MCF 10A (cell line): ENCODE measurements at regions not wholly inside any gene's neighbourhood (a gene's known extent, or its start where the extent isn't known, plus 50 kb on each side); places are given as distances from the start of the nearest gene placed in this dataset.
A peak's percentile ranks its signal among the peaks of the same experiment; 100 is the strongest.

ENCODE experiments used
- BruUV-seq: library from RNA; stranded (reverse); fragments of 400-500 nt; replicated peaks from 2 replicates; lab custom pipeline; 2021; lab: Mats Ljungman, UMichigan
- CTCF ChIA-PET: fragments of 300-600 bp; sonication (Branson Sonifier 250); formaldehyde crosslinking; extraction: SDS; loops from one replicate; lab custom pipeline; 2021; ENCODE audit warnings: antibody characterized with exemption, inconsistent platforms; lab: Yijun Ruan, JAX
- POLR2A ChIA-PET: fragments of 300-600, 350-650 bp; sonication (Branson Sonifier 250); formaldehyde crosslinking; extraction: SDS; loops from one replicate; lab custom pipeline; 2020; ENCODE audit warnings: antibody characterized with exemption, inconsistent platforms; lab: Yijun Ruan, JAX
- DNase-seq: peaks from one replicate; pipeline ENCODE4 v3.0.0-alpha.2; 2018; ENCODE audit not compliant: unreplicated experiment
- H3K27ac Mint-ChIP-seq: one replicate; pipeline ENCODE4 v1.8.0; 2022; ENCODE audit warnings: mild to moderate bottlenecking, low read depth, mixed read lengths; ENCODE audit not compliant: unreplicated experiment
- H3K27me3 Mint-ChIP-seq: one replicate; pipeline ENCODE4 v1.8.0; 2022; ENCODE audit warnings: mixed read lengths; ENCODE audit not compliant: insufficient read depth, unreplicated experiment
- H3K36me3 Mint-ChIP-seq: one replicate; pipeline ENCODE4 v1.8.0; 2022; ENCODE audit warnings: mild to moderate bottlenecking, moderate library complexity, mixed read lengths; ENCODE audit not compliant: insufficient read depth, unreplicated experiment
- H3K4me1 Mint-ChIP-seq: one replicate; pipeline ENCODE4 v1.8.0; 2022; ENCODE audit warnings: mixed read lengths; ENCODE audit not compliant: insufficient read depth, unreplicated experiment
- H3K4me3 Mint-ChIP-seq: one replicate; pipeline ENCODE4 v1.8.0; 2022; ENCODE audit warnings: mild to moderate bottlenecking, moderate library complexity, mixed read lengths; ENCODE audit not compliant: unreplicated experiment
- H3K9me3 Mint-ChIP-seq: one replicate; pipeline ENCODE4 v1.8.0; 2022; ENCODE audit warnings: mixed read lengths; ENCODE audit not compliant: unreplicated experiment
- CTCF ChIP-seq: fragments of 200-600 bp; IDR thresholded peaks from one replicate; pipeline ENCODE4 v1.8.0; 2022; ENCODE audit warnings: antibody characterized with exemption, mild to moderate bottlenecking; ENCODE audit not compliant: unreplicated experiment
- intact Hi-C: fragments of 100-400 bp; cut with micrococcal nuclease; formaldehyde crosslinking; loops from 2 replicates; pipeline ENCODE4 v1.14.1; 2022

GRCh38 chr5:71832812-71833715 lies 114.0 kb downstream of the CARTPT start:
- intact Hi-C loops = no loop called here
- DNase-seq = no peak
- H3K9me3 Mint-ChIP-seq = no peaks in the 10 kb centered on the region
- H3K27ac Mint-ChIP-seq = no peak overlapping the region
- BruUV-seq = no TSS peak
- peaks cover 12% of the 10 kb centered on the region for H3K4me1 Mint-ChIP-seq
- no peaks in the 10 kb centered on the region for H3K36me3 Mint-ChIP-seq
- no peak overlapping the region for H3K4me3 Mint-ChIP-seq
- no peaks in the 10 kb centered on the region for H3K27me3 Mint-ChIP-seq
- ChIA-PET CTCF (interaction anchor here (0.9 to 1.2 kb wide), 2 partner anchors 90 to 308 kb away, joined by 3 to 5 read pairs; no protein-coding TSS in a partner anchor), POLR2A (no interaction called here)
- no peak for TF ChIP-seq CTCF

- no peaks in the 10 kb centered on the region for H3K36me3 Mint-ChIP-seq
- peaks cover 12% of the 10 kb centered on the region for H3K4me1 Mint-ChIP-seq
- H3K9me3 Mint-ChIP-seq = no peaks in the 10 kb centered on the region
- no TSS peak for BruUV-seq
- POLR2A ChIA-PET = no interaction called here
- no peak overlapping the region for H3K4me3 Mint-ChIP-seq
- DNase-seq = no peak
- H3K27ac Mint-ChIP-seq = no peak overlapping the region
- H3K27me3 Mint-ChIP-seq = no peaks in the 10 kb centered on the region
- no peak for TF ChIP-seq CTCF
- intact Hi-C loops = no loop called here
- CTCF ChIA-PET = no interaction called here
Observed at GRCh38 chr5:71834601-71835000, 115.5 kb downstream of the CARTPT start.

DNA sequence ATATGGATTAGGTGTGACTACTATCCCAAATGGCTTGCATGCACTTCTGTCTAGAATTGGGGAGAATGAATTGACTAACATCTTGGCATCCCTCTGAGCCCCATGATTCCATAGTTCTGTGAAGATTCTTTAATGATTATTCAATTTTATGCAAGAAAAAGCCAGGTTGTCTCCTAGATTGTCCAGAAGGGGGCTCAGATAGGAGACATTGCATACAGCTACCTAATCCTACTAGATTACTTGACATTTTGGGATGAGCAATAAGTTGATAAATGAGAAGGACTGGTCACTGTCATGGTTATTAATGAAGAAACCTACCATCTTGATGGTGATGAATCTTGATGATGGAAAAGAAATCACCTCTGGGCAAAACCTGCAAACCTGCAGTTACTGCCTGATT lies 117.0 kb downstream of the CARTPT start:
- no TSS peak for BruUV-seq
- intact Hi-C loops = loop anchor here (5.0 kb wide), 1 partner anchor 181 kb away; no protein-coding TSS in a partner anchor
- H3K27me3 Mint-ChIP-seq = no peaks in the 10 kb centered on the region
- H3K9me3 Mint-ChIP-seq = no peaks in the 10 kb centered on the region
- H3K27ac Mint-ChIP-seq = no peak overlapping the region
- H3K4me3 Mint-ChIP-seq = no peak overlapping the region
- H3K4me1 Mint-ChIP-seq = peaks cover under 1% of the 10 kb centered on the region
- POLR2A ChIA-PET = interaction anchor here (0.6 kb wide), 1 partner anchor 8 kb away, joined by 3 read pairs; no protein-coding TSS in a partner anchor
- peak; percentile 20 for TF ChIP-seq CTCF
- CTCF ChIA-PET = interaction anchor here (0.6 to 1.3 kb wide), 2 partner anchors 37 to 55 kb away, joined by 4 read pairs; no protein-coding TSS in a partner anchor
- no peaks in the 10 kb centered on the region for H3K36me3 Mint-ChIP-seq
- peak; percentile 9 for DNase-seq

- intact Hi-C loops = loop anchor here (5.0 kb wide), 1 partner anchor 181 kb away; no protein-coding TSS in a partner anchor
- Mint-ChIP-seq H3K9me3 (no peaks in the 10 kb centered on the region), H3K27me3 (no peaks in the 10 kb centered on the region), H3K27ac (no peak overlapping the region), H3K4me1 (no peaks in the 10 kb centered on the region), H3K4me3 (no peak overlapping the region), H3K36me3 (no peaks in the 10 kb centered on the region)
- no peak for TF ChIP-seq CTCF
- POLR2A ChIA-PET = interaction anchor here (0.6 kb wide), 1 partner anchor 8 kb away, joined by 3 read pairs; no protein-coding TSS in a partner anchor
- CTCF ChIA-PET = interaction anchor here (0.6 to 1.3 kb wide), 2 partner anchors 36 to 56 kb away, joined by 4 read pairs; no protein-coding TSS in a partner anchor
- DNase-seq = peak; percentile 22
- BruUV-seq = no TSS peak
Observed at GRCh38 chr5:71836559-71837112, 117.6 kb downstream of the CARTPT start.
